ENCODE measurements at regions not wholly inside any gene's neighbourhood (a gene's known extent, or its start where the extent isn't known, plus 50 kb on each side); places are given as distances from the start of the nearest gene placed in this dataset.

GRCh38 chr2:13020469-13020868, 303.7 kb downstream of the TRIB2 start (continued):
- no peak for TF ChIP-seq E2F3 (CRISPR knock-in tag; IDR thresholded peaks at IDR 0.05)
- no peak for TF ChIP-seq NFATC3 (IDR thresholded peaks at IDR 0.05)
- TF ChIP-seq RFX5 (IDR thresholded peaks at IDR 0.05; ENCODE audit: low read depth, low read length) = no peak
- TF ChIP-seq MAX (CRISPR knock-in tag; IDR thresholded peaks at IDR 0.05) = no peak
- TF ChIP-seq ZKSCAN1 (IDR thresholded peaks at IDR 0.05; ENCODE audit: low read depth, low read length) = no peak
- no peak for TF ChIP-seq ZHX1 (conservative IDR thresholded peaks at IDR 0.05; ENCODE audit: low read length)
- TF ChIP-seq THAP12 (CRISPR knock-in tag; IDR thresholded peaks at IDR 0.05) = no peak
- TF ChIP-seq MTA1 (IDR thresholded peaks at IDR 0.05; ENCODE audit: borderline replicate concordance) = no peak
- TF ChIP-seq MTA2 (IDR thresholded peaks at IDR 0.05; ENCODE audit: low read depth) = peak; percentile 80
- no peak for TF ChIP-seq MEF2D (tag; conservative IDR thresholded peaks at IDR 0.05; ENCODE audit: low read depth)
- TF ChIP-seq ZMIZ1 (IDR thresholded peaks at IDR 0.05; ENCODE audit: low read depth in 2 of 2, low read length in 2 of 2) = peak in 1 of 2 experiments; percentile 63; a peak in 1 of 4 replicates
- no peak for TF ChIP-seq HMGN3 (IDR thresholded peaks at IDR 0.05; ENCODE audit: borderline replicate concordance, extremely low read depth, insufficient read length, low read depth, low read length)
- no peak for TF ChIP-seq KDM5B (IDR thresholded peaks at IDR 0.05; ENCODE audit: insufficient replicate concordance, low read depth, low read length)
- no peak for TF ChIP-seq ZSCAN29 (IDR thresholded peaks at IDR 0.05)
- no peak for TF ChIP-seq ZBTB9 (CRISPR knock-in tag; IDR thresholded peaks at IDR 0.05)
- TF ChIP-seq SLC30A9 (CRISPR knock-in tag; IDR thresholded peaks at IDR 0.05) = no peak
- TF ChIP-seq ZNF830 (CRISPR knock-in tag; IDR thresholded peaks at IDR 0.05) = no peak
- no peak for TF ChIP-seq MAFK (IDR thresholded peaks at IDR 0.05; ENCODE audit: low read length)
- TF ChIP-seq SIX5 (IDR thresholded peaks at IDR 0.05; ENCODE audit: borderline replicate concordance in 1 of 2, insufficient read depth in 1 of 2, low read depth in 1 of 2, low read length in 2 of 2) = no peak
- no peak for TF ChIP-seq ZNF354B (CRISPR knock-in tag; IDR thresholded peaks at IDR 0.05)
